Pons (tissue), 1 donor: ENCODE measurements at regions not wholly inside any gene's neighbourhood (a gene's known extent, or its start where the extent isn't known, plus 50 kb on each side); places are given as distances from the start of the nearest gene placed in this dataset.

Source experiments
- DNase-seq: peaks from one replicate; pipeline ENCODE4 v3.0.0-alpha.2; 2016; ENCODE audit warnings: low spot score

DNA sequence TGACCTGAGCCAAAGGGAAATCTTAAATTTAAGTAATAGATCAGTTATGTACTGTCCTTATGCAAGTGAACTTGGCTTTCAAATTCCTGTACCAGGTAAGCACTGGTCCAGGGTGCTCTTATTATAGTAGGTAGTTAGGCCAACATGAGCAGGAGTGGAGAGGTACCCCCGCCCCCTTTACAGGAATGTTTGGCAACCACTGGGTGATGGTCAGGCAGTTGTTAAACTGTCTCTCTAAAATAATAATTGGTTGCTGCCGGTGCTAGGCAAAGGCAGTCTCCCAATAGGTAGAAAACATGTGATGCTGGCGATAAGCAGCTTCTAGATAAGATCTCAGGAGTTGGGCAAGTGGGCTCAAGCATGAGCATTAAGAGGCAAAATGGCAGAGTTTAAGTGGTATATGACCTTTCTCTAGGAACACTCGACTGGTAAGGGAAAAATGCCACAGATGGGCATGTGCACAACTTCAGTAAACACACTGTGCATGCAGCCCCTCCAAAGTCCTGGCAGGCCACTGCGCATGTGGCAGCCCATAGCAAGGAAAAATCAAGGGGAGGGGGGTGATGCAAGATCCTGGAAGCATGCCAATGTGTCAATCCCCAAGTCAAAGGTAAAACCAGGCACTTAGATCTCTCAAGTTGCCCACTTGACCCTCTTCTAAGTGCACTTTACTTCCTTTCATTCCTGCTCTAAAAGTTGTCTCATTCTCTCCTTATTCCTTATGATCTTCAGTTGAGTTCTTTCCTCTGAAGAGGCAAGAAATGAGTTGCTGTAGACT is 1239.7 kb downstream of the C4orf33 start:
- no peak for DNase-seq

GRCh38 chr4:130336585-130337217 is 1240.7 kb downstream of the C4orf33 start:
- DNase-seq = peak; percentile 22

- DNase-seq = no peak
These were observed 1242.9 kb downstream of the C4orf33 start for GRCh38 chr4:130338851-130339250.

GRCh38 chr4:130349745-130350144 is 1253.8 kb downstream of the C4orf33 start:
- no peak for DNase-seq

DNA sequence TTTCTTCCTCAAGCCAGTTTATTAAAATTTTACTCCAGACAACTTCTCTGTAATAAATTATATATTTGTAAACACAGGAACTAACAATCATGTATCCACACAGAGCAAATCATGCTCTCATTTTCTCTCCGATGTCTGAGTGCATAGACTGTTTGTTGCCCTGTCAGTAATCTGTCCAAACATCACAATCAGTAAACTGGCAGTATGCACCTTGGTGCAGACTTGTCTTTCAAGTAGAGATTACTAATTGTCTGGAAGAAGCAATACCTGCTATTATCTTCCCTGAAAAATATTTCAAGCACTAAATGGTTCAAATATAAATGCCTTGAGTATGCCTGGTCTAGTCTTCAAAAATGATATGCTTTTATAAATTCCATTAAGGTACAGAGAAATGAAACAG is 1260.9 kb downstream of the C4orf33 start:
- DNase-seq = no peak

DNA sequence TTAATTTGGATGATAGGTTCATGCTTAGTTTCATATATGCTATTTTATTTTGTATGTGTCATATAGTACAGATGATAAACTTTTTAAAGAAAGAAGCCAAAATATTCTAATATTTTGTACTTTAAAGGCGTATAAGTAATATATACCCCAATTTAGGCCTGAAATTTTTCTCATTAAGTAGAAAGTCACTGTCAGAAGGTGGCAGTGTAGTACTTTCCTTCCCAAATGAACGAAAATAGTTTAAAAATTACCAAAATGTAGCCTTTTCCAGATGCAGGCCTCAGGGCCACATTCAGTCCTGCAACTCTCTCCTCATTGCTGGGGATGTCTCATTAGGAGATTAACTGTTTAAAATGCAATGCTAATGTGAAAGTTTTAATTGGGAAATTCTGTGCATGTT is 1263.6 kb downstream of the C4orf33 start:
- peak; percentile 39 for DNase-seq

DNA sequence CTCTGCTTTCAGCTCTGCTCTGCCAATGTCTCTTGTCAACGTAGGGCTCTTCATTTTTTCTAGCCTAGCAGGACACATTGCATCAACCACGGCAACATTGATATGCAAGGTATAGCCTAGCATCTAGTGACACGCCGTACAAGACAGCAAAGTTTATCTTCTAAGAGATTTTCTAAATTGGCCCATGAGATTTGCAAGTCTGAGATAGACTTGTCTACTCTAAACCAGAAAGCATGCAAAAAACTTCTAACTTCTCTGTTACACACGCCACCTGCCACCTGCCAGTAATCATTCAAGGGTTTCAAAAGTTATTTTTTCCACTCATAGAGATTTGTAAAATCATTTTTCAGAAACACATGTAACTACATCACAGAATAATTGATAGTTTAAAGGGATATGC is 1265.7 kb downstream of the C4orf33 start:
- DNase-seq = no peak

- DNase-seq = no peak
These were observed 1272.7 kb downstream of the C4orf33 start for GRCh38 chr4:130368668-130369067.

- no peak for DNase-seq
These were observed 1297.3 kb downstream of the C4orf33 start for GRCh38 chr4:130393231-130393630.

DNA sequence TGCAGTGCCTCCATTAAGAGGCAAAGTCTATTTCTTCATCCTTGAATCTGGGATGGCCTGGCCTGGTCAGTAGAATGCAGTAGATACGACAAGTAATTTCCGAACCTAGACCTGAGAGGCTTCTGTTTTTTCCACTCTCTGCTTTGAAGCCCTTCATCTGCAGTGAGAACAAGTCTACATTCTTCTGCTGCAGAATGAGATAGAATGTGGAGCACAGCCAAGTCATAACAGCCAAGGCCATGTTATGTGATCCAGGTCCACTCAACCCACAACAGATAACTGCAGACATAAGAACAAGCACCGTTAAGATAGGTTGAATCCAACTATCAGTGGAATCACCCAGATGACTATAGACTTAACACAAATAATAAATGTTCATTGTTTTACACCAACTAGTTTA is 1297.7 kb downstream of the C4orf33 start:
- DNase-seq = no peak

- DNase-seq = no peak
These were observed 1299.9 kb downstream of the C4orf33 start for GRCh38 chr4:130395871-130396270.

DNA sequence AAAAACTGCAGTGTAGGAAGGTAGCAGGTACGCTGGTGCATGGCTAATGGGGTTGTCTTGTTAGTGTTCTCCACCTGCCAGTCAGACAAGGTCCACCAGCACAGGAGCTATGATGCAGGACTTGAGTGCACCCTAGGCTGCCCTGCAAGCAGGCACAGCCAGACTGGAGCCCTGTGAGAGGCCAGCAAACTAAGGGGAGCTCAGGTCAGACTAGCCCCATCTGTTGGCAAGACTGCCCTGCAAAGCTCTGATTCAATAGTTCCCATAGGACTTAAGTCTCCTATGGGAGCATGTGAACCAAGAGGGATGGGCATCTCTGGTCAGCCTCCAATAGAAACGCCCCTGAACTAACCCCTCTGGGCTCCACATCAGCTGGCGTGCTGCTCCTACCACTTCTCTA is 1307.3 kb downstream of the C4orf33 start:
- no peak for DNase-seq

DNA sequence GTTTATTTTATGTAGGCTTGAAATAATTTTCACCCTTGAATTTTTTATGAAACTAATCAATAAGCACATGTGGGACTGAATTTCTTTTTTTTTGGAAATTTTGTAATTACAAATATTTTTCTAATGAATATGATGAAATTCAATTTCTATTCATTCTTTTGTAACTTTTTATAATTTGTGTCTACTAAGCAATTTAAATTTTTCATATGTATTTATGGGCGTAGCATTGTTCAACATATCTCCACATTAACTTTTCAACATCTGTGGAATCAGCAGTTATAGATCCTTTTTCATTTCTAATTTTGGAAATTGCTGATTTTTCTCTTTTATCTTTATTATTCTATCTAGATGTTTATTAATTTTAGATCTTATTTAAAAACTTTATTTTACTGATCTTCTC is 1320.3 kb downstream of the C4orf33 start:
- no peak for DNase-seq

DNA sequence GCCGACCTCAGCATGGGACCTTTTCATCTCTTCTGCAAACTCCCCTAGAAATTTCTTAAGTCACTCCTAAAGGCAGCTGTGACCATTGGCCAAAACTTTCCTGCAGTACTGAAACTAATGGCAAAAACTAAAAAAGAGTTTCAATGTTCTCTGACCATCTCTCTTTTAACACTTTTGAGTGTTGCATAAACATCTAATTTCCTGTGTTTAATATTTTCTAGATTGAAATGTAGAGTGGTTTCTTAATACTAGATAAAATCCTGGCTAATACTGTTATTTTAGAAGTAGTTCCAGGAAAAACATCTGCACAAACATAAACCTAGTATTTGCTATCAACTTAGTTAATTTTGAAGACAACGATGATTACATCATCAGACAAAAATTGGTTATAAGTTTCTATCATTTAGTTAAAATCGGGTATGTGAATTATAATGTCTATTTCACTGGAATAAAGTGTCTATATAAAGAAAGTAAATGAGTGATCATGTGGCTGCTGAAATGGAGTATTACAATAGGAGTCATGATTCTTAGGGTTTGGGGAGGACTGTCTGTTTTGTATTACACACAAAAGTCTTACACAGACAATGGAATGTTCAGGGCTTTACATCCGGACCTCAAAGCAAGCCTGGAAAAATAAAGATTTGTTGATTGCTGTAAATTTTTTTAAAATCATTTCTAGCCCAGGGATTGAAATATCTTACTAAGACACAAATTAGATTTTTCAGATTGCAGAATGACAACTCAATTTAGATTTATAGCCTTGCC is 1323.4 kb downstream of the C4orf33 start:
- DNase-seq = no peak

DNA sequence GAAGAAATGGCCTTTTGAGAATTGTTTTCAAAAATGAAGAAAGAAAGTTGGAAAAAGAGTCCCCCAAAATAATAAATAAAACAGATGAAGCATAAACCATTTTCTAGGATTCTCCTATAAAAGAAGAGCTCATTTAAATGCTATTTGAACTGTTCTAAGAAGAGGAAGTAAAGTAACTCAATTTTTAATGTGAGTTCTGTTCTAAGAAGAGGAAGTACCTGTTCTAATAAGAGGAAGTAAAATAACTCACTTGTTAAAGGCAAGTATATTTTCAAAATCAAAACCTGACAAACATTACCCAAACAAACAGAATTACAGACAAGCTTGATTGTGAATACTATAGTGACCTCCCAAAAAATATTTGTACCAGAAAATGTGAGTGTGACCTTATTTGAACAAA is 1326.3 kb downstream of the C4orf33 start:
- no peak for DNase-seq

- DNase-seq = no peak
These were observed 1328.3 kb downstream of the C4orf33 start for GRCh38 chr4:130424211-130424610.

DNA sequence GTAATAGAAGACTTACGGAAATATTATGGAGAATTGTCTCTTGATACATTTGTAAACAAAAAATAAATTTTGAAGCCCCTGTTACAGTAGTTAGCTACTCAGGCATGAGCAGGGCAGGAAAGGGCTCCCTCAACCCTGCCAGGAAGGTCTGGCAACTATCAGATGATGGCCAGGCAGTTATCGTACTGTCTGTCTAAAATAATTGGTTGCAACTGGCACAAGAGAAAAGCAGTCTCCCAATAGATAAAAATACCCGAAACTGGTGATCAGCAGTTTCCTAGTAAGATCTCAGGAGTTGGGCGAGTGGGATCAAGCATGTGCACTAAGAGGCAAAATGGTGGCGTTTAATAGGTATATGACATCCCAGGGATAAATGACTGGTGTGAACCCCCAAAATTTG is 1336.3 kb downstream of the C4orf33 start:
- no peak for DNase-seq

DNA sequence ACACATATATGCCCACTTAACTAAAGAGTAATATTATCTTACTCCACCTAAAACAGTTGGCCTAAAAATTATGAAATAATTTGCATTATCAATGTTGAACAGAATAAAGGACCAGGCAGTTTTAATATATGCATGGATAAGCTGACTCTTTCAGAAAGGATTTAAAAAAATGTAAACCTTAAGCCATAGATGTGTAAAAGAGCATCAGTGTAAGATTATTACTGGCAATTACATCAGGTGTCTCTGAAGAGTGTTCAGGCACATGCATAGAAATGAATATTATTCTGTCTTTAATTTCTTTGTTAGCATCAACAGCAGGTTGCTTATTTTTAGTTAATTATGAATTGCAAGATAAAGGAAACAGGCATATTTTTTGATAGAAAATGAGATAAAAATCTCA is 1353.8 kb downstream of the C4orf33 start:
- no peak for DNase-seq

DNA sequence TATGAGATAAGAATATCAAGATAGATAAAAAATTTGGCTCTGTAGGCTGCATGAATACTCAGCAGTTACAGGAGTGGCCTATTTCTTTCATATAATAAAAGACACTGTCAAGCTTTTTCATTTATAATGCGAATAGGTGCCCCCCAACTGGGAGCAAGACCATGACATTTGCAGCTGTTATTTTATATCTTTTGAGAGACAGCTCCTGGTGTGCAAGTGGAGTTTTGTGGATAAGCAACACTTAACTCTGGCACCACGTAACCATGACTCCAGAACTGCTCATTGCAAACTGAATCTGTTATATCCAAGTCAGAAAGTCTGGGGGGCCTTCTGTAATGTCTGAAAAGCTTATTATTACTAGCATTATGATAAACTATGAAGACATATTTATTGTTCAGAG is 1372.4 kb downstream of the C4orf33 start:
- no peak for DNase-seq

DNA sequence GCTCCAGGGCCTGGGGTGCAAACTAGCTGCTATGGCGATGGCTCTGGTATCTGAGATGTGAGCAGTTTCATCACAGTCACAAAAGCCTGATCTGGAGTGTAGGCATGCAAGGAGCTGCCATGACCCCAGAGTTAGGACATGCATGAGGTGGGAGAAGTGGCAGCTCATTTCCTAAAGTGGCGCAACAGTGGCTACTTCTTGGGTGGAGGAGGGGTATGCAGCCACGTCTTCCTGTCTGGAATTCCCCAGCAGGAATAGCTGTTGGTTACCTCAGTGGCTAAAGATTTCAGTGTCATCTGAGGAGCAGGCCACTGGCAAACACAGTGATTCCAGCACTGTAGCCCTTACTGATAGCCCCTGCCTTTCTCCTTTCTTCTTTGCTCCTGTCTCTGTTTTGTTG is 1382.5 kb downstream of the C4orf33 start:
- no peak for DNase-seq

- DNase-seq = no peak
These were observed 1383.1 kb downstream of the C4orf33 start for GRCh38 chr4:130479020-130479419.

GRCh38 chr4:130479674-130480073 is 1383.7 kb downstream of the C4orf33 start:
- no peak for DNase-seq

GRCh38 chr4:130484826-130485225 is 1388.9 kb downstream of the C4orf33 start:
- DNase-seq = no peak
